Body of pancreas (tissue), 4 donors: ENCODE measurements at regions not wholly inside any gene's neighbourhood (a gene's known extent, or its start where the extent isn't known, plus 50 kb on each side); places are given as distances from the start of the nearest gene placed in this dataset.

Experiments used
- ATAC-seq: fragments of 150-250 bp; one replicate; pipeline ENCODE4 v1.9.1; 2016
- DNase-seq, 4 donors: peaks; one replicate each; pipeline ENCODE4 v3.0.0-alpha.2; 2019
- H3K27ac ChIP-seq, 4 donors: fragments of 200-600 bp; sonication (generic); 1 replicate in 3 of 4; 2 replicates in 1 of 4; pipeline versions ENCODE4 v1.5.1 to v1.6.1; 2016 to 2019; ENCODE audit warnings: mild to moderate bottlenecking in 1 of 4, mixed read lengths in 1 of 4, moderate library complexity in 1 of 4
- H3K27me3 ChIP-seq, 2 donors: fragments of 200-600 bp; sonication (generic); one replicate each; pipeline ENCODE4 v1.6.0; 2016; ENCODE audit warnings: mild to moderate bottlenecking in 1 of 2
- H3K36me3 ChIP-seq, 2 donors: fragments of 200-600 bp; sonication (generic); replicated peaks in 1 of 2; 2 replicates each; pipeline ENCODE4 v1.5.1; 2016; ENCODE audit warnings: low read depth in 2 of 2; ENCODE audit not compliant: insufficient read depth in 1 of 2
- H3K4me1 ChIP-seq: fragments of 200-600 bp; sonication (generic); one replicate; pipeline ENCODE4 v1.6.0; 2016
- H3K4me3 ChIP-seq, 2 donors: fragments of 200-600 bp; sonication (generic); 1 replicate in 1 of 2; 2 replicates in 1 of 2; pipeline ENCODE4 v1.5.1; 2016 to 2019
- H3K9me3 ChIP-seq, 3 donors: fragments of 200-600 bp; sonication (generic); 1 replicate in 2 of 3; 2 replicates in 1 of 3; pipeline ENCODE4 v1.5.1; 2016
- POLR2A ChIP-seq, 3 donors: fragments of 450-650 bp; IDR thresholded peaks; one replicate each; pipeline ENCODE4 v1.6.1; 2016; ENCODE audit warnings: antibody characterized with exemption in 3 of 3, mild to moderate bottlenecking in 2 of 3
- WGBS, 2 donors: methylation state at CpG; one replicate each; pipeline ENCODE4 v1.1.5; 2017; 5-methylcytosine and 5-hydroxymethylcytosine counted together
- intact Hi-C: fragments of 100-400 bp; cut with DNase I; formaldehyde crosslinking; loops from one replicate; pipeline ENCODE4 v1.15.1; 2023
- TF ChIP-seq, protein P1 (sequence below), 7 experiments: fragments of 450-650 bp in 4 of 7; fragments of 200-600 bp in 3 of 7; sonication (generic) in 3 of 7; IDR thresholded peaks; one replicate each; pipeline ENCODE4 v1.5.1; 2016 to 2019; ENCODE audit warnings: antibody characterized with exemption in 7 of 7

- Histone ChIP-seq H3K4me1 (no peaks in the 10 kb centered on the region), H3K27me3 (no peaks in the 10 kb centered on the region), H3K4me3 (no peak overlapping the region), H3K27ac (no peak overlapping the region), H3K9me3 (no peaks in the 10 kb centered on the region), H3K36me3 (no peaks in the 10 kb centered on the region)
- ATAC-seq (no peak), DNase-seq (no peak)
- intact Hi-C loops: no loop called here
- no peak for TF ChIP-seq POLR2A (IDR thresholded peaks at IDR 0.05)
- TF ChIP-seq, protein P1, sequence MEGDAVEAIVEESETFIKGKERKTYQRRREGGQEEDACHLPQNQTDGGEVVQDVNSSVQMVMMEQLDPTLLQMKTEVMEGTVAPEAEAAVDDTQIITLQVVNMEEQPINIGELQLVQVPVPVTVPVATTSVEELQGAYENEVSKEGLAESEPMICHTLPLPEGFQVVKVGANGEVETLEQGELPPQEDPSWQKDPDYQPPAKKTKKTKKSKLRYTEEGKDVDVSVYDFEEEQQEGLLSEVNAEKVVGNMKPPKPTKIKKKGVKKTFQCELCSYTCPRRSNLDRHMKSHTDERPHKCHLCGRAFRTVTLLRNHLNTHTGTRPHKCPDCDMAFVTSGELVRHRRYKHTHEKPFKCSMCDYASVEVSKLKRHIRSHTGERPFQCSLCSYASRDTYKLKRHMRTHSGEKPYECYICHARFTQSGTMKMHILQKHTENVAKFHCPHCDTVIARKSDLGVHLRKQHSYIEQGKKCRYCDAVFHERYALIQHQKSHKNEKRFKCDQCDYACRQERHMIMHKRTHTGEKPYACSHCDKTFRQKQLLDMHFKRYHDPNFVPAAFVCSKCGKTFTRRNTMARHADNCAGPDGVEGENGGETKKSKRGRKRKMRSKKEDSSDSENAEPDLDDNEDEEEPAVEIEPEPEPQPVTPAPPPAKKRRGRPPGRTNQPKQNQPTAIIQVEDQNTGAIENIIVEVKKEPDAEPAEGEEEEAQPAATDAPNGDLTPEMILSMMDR (IDR thresholded peaks at IDR 0.05): no peak
These were observed 523.2 kb downstream of the IGSF11 start for GRCh38 chr3:118511402-118511801.

DNA sequence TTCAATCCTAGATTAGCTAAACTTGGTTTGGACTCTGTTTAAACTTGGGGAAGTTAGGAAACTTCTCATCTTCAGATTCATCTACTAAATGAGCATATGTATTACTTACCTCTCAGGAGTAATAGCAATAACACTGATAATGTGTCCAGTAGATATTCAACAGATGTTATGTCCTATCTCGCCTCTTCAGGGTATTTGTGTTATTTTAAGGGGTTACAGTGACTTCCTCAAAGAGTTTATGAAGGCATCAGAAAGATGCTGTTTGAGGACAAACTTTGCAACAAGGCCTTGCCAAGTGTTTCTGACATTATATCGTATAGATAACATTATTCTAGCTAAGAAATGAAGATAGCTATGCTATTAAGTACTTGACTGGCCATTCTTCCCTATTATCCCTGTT, 522.3 kb downstream of the IGSF11 start:
- DNase-seq (no peak), ATAC-seq (no peak)
- Histone ChIP-seq H3K4me1 (no peaks in the 10 kb centered on the region), H3K27ac (no peak overlapping the region), H3K9me3 (no peaks in the 10 kb centered on the region), H3K36me3 (no peaks in the 10 kb centered on the region), H3K27me3 (no peaks in the 10 kb centered on the region), H3K4me3 (no peak overlapping the region)
- WGBS, 2 donors: 46 to 64% methylated on average over 2 of the region's 2 CpGs
- TF ChIP-seq, protein P1 (IDR thresholded peaks at IDR 0.05): no peak
- no peak for TF ChIP-seq POLR2A (IDR thresholded peaks at IDR 0.05)
- intact Hi-C loops: no loop called here

GRCh38 chr3:118525077-118525476, 509.6 kb downstream of the IGSF11 start:
- ATAC-seq (no peak), DNase-seq (no peak)
- no peak overlapping the region for H3K27ac ChIP-seq
- H3K27me3 ChIP-seq: no peaks in the 10 kb centered on the region
- no peaks in the 10 kb centered on the region for H3K4me1 ChIP-seq
- H3K36me3 ChIP-seq: no peaks in the 10 kb centered on the region
- no peaks in the 10 kb centered on the region for H3K9me3 ChIP-seq
- WGBS, 2 donors: 54 to 79% methylated on average over 3 of the region's 3 CpGs
- TF ChIP-seq POLR2A (IDR thresholded peaks at IDR 0.05): no peak
- TF ChIP-seq, protein P1 (IDR thresholded peaks at IDR 0.05): no peak
- intact Hi-C loops: no loop called here
- no peak overlapping the region for H3K4me3 ChIP-seq

DNA sequence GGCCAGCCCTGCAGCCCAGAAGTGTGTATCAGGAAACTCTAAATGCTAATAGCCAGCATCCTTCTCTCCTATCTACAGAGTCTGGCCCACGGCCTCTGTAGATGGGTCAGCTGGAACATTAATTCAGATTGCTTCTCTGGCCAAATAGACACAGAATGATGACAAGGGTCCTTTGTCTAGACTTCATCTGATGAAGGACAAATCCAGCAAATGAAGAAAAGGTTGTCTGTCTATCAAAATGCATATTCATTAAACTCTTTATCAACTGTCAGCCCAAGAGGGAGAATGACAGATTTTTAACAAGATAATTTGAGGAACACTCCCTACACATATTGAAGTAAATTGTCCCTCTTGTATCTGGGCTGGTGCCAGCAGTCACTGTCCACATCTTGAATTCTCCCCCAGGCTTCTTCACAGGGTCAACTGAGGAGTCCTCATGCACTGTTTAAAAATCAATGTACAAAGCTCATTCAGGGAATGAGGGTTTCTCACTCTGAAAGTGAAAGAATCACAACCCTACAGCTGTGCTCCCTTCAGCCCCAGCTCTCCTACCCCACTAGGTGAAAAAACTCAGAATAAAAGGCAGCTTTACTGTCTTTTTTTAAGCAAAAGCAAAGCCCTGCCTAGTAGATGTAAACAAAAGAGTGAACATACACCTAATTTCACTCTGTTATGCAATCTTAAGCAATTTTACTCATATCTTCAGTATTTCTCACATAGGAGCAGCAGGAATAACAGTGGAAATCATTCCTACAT, 507.7 kb downstream of the IGSF11 start:
- H3K4me3 ChIP-seq: no peak overlapping the region
- WGBS, 2 donors: 50 to 73% methylated on average over 1 of the region's 1 CpG
- ATAC-seq (no peak), DNase-seq (no peak)
- intact Hi-C loops: no loop called here
- no peak for TF ChIP-seq POLR2A (IDR thresholded peaks at IDR 0.05)
- TF ChIP-seq, protein P1 (IDR thresholded peaks at IDR 0.05): no peak
- H3K9me3 ChIP-seq: no peaks in the 10 kb centered on the region
- no peaks in the 10 kb centered on the region for H3K27me3 ChIP-seq
- H3K4me1 ChIP-seq: no peaks in the 10 kb centered on the region
- H3K36me3 ChIP-seq: no peaks in the 10 kb centered on the region
- no peak overlapping the region for H3K27ac ChIP-seq

DNA sequence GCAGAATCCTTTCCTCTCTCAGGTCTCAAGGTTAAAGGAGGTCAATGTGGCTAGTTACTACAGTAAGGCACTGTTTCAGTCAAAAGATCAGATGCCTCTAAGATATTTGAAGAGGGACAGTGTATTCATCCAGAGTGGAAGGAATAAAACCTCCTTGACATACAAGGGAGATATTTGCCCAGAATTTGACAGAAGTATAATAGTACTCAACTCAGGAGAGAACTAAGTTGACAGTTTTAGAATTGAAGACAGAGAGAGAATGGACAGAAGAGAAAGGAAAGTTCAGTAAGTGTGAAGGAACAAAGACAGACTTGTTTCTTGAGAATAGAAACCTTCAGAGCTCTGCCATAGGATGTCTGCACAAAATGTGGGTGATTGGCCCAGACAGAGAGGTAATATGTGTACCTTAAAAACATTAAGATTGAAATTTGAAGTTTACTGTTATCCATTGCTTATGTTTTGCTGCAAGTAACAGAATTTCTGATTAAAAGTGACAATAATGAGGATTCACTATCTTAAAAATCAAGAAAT, 507.1 kb downstream of the IGSF11 start:
- TF ChIP-seq POLR2A (IDR thresholded peaks at IDR 0.05): no peak
- TF ChIP-seq, protein P1 (IDR thresholded peaks at IDR 0.05): no peak
- Histone ChIP-seq H3K4me1 (no peaks in the 10 kb centered on the region), H3K4me3 (no peak overlapping the region), H3K27me3 (no peaks in the 10 kb centered on the region), H3K9me3 (no peaks in the 10 kb centered on the region), H3K27ac (no peak overlapping the region), H3K36me3 (no peaks in the 10 kb centered on the region)
- intact Hi-C loops: no loop called here
- DNase-seq (no peak), ATAC-seq (no peak)
